HEK293T (cell line): ENCODE measurements at regions not wholly inside any gene's neighbourhood (a gene's known extent, or its start where the extent isn't known, plus 50 kb on each side); places are given as distances from the start of the nearest gene placed in this dataset.
A peak's percentile ranks its signal among the peaks of the same experiment; 100 is the strongest.

ENCODE experiments used
- CTCF ChIA-PET: fragments of 350-600 bp; formaldehyde crosslinking; extraction: SDS; loops from one replicate; lab custom pipeline; 2021; ENCODE audit warnings: antibody characterized with exemption, inconsistent platforms; lab: Yijun Ruan, JAX
- POLR2A ChIA-PET: fragments of 350-600 bp; formaldehyde crosslinking; extraction: SDS; loops from one replicate; lab custom pipeline; 2020; ENCODE audit warnings: antibody characterized with exemption, inconsistent platforms; lab: Yijun Ruan, JAX
- DNase-seq: peaks from one replicate; pipeline ENCODE4 v3.0.0; 2012; ENCODE audit warnings: mixed read lengths; ENCODE audit errors: extremely low spot score
- ARNT ChIP-seq: fragments of 450-650 bp; IDR thresholded peaks from 2 replicates; pipeline ENCODE4 v1.6.1; 2017; ENCODE audit warnings: mild to moderate bottlenecking
- BHLHE40 ChIP-seq: fragments of 450-650 bp; IDR thresholded peaks from 2 replicates; pipeline ENCODE4 v1.6.1; 2016; ENCODE audit warnings: mild to moderate bottlenecking, moderate library complexity, borderline replicate concordance
- CTBP1 ChIP-seq: fragments of 450-650 bp; IDR thresholded peaks from 2 replicates; pipeline ENCODE4 v1.6.1; 2016; ENCODE audit warnings: borderline replicate concordance
- ELF4 ChIP-seq: fragments of 450-650 bp; IDR thresholded peaks from 2 replicates; pipeline ENCODE4 v1.6.1; 2017; ENCODE audit warnings: antibody characterized with exemption
- FOXA1 ChIP-seq: fragments of 450-650 bp; IDR thresholded peaks from 2 replicates; pipeline ENCODE4 v1.6.1; 2016; ENCODE audit warnings: mild to moderate bottlenecking
- FOXK2 ChIP-seq: fragments of 450-650 bp; IDR thresholded peaks from 2 replicates; pipeline ENCODE4 v1.6.1; 2016; ENCODE audit warnings: mild to moderate bottlenecking
- FOXM1 ChIP-seq: fragments of 450-650 bp; IDR thresholded peaks from 2 replicates; pipeline ENCODE4 v1.6.1; 2017; ENCODE audit warnings: mild to moderate bottlenecking, borderline replicate concordance
- HDGF ChIP-seq: fragments of 450-650 bp; IDR thresholded peaks from 2 replicates; pipeline ENCODE4 v1.6.1; 2017; ENCODE audit warnings: antibody characterized with exemption, borderline replicate concordance
- L3MBTL2 ChIP-seq: fragments of 450-650 bp; conservative IDR thresholded peaks from 2 replicates; pipeline ENCODE4 v1.6.1; 2016; ENCODE audit warnings: mild to moderate bottlenecking
- LEF1 ChIP-seq: fragments of 450-650 bp; IDR thresholded peaks from 2 replicates; pipeline ENCODE4 v1.6.1; 2017; ENCODE audit warnings: mild to moderate bottlenecking, borderline replicate concordance
- NFRKB ChIP-seq: fragments of 450-650 bp; IDR thresholded peaks from 2 replicates; pipeline ENCODE4 v1.6.1; 2016; ENCODE audit warnings: mild to moderate bottlenecking, moderate library complexity
- SP1 ChIP-seq: fragments of 450-650 bp; IDR thresholded peaks from 2 replicates; pipeline ENCODE4 v1.6.1; 2017
- SUZ12 ChIP-seq: fragments of 450-650 bp; IDR thresholded peaks from 2 replicates; pipeline ENCODE4 v1.6.1; 2016; ENCODE audit warnings: mild to moderate bottlenecking
- TARDBP ChIP-seq: fragments of 450-650 bp; IDR thresholded peaks from 2 replicates; pipeline ENCODE4 v1.6.1; 2016
- ZNF384 ChIP-seq: fragments of 450-650 bp; IDR thresholded peaks from 2 replicates; pipeline ENCODE4 v1.6.1; 2016
- TF ChIP-seq, protein P1 (sequence below): fragments of 450-650 bp; IDR thresholded peaks from 2 replicates; pipeline ENCODE4 v1.6.1; 2016

DNA sequence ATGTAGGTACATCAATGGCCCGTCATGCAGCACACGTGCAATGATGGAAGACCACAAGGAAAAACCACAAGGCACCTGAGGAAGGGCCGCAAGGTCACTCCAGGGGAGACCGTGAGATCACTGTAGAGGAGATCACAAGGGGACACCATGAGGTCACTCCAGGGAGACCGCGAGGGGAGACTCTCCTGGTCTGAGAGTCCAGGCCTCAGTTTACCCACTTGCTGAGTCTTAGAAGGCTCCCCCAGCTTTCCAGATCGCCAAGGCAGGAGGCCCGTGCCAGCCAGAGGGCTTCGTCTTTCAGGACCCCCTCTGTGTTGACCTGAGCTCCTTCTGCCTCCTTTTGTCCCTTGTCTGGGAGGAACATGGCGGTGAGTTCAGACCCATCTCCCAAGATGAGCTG is 232.2 kb downstream of the ERMARD start:
- no peak for DNase-seq
- CTCF ChIA-PET = no interaction called here
- TF ChIP-seq HDGF = no peak
- no peak for TF ChIP-seq FOXK2
- TF ChIP-seq ELF4 = no peak
- TF ChIP-seq FOXA1 = no peak
- TF ChIP-seq BHLHE40 = no peak
- no peak for TF ChIP-seq LEF1
- POLR2A ChIA-PET = no interaction called here

DNA sequence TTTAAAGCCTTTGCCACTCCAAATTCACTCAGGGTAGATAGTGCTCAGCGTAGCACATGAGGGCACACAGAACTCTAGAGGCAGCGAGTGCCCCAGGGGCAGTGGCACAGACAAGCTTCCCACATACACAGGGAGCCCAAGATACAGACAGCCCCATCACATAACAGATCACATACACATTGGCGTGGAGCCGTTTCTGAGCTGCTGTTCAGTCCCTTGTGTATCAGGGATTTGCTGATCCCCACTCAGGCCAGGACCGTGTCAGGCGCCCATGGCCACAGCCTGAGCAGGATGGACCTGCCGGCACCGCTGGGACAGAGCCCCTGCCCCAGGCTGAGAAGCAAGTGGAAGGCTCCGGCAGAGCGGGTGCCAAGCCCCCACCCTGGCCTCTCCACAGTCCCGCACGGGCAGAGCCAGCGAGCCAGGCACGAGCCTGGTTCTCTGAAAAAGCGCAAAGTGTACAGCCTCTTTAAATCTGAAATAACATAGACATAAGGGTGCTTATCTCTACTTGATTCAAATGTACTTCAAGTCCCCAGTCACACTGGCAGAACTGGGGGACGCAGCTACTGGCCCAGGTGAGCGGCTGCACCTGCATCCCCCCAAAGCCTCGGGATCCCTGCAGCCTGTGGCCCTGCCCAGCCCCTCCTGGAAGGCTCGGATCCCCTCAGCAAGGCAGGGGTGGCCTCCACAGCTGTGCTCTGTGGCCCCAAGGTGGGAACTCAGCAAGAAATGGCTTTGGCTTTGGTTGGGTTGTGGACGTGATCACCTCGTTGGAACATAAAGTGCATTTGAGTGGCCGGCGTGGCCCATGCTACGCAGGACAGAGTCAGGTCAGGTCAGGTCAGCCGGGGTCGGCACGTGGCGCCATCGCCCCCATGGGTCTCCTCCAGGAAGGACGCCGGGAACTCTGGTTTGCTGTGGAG is 231.3 kb downstream of the ERMARD start:
- DNase-seq = no peak
- ChIA-PET CTCF (no interaction called here), POLR2A (no interaction called here)
- TF ChIP-seq TARDBP = no peak

DNA sequence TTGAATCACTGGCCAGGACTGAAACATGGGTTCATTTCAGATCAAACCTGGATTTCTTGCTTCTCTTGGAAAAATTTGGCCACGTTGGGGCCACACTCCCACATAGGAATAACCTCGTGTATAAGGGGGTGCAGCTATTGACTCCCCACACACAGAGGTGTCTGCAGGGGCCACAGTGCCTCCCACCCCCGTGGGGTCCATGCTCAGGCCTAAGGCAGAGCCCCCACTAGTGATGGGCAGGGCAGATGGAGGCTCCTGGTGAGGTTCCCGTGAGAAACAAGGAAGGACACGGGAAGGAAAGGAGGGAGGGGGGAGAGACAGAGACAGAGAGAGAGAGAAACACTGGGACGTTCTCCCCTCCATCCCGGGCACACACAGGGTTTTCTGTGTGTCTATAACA is 230.5 kb downstream of the ERMARD start:
- TF ChIP-seq ZNF384 = no peak
- TF ChIP-seq SP1 = no peak
- no peak for TF ChIP-seq SUZ12
- TF ChIP-seq, protein P1, sequence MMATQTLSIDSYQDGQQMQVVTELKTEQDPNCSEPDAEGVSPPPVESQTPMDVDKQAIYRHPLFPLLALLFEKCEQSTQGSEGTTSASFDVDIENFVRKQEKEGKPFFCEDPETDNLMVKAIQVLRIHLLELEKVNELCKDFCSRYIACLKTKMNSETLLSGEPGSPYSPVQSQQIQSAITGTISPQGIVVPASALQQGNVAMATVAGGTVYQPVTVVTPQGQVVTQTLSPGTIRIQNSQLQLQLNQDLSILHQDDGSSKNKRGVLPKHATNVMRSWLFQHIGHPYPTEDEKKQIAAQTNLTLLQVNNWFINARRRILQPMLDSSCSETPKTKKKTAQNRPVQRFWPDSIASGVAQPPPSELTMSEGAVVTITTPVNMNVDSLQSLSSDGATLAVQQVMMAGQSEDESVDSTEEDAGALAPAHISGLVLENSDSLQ = no peak
- TF ChIP-seq HDGF = no peak
- TF ChIP-seq FOXA1 = no peak
- no peak for TF ChIP-seq TARDBP
- TF ChIP-seq ELF4 = no peak
- TF ChIP-seq CTBP1 = no peak
- TF ChIP-seq LEF1 = no peak
- no peak for TF ChIP-seq ARNT
- TF ChIP-seq FOXK2 = no peak
- TF ChIP-seq NFRKB = no peak
- no peak for TF ChIP-seq BHLHE40
- TF ChIP-seq FOXM1 = no peak
- no peak for TF ChIP-seq L3MBTL2
- CTCF ChIA-PET = no interaction called here
- POLR2A ChIA-PET = no interaction called here
- no peak for DNase-seq

DNA sequence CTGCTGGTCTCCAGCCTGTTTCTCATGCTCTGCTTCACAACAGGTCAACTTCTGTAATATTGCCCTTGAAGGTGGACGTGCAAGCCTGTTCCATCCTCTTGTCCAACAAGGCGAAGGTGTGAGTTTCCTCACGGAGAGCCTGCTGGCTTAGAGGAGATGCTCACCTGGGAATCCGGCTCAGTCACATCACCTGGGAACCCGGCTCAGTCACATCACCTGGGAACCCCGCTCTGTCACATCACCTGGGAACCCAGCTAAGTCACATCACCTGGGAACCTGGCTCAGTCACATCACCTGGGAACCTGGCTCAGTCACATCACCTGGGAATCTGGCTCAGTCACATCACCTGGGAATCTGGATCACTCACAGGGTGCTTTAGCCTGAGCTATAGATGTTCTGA is 230.1 kb downstream of the ERMARD start:
- no peak for DNase-seq
- ChIA-PET POLR2A (no interaction called here), CTCF (no interaction called here)
- TF ChIP-seq, protein P1 = no peak
- no peak for TF ChIP-seq LEF1
- no peak for TF ChIP-seq ELF4
- no peak for TF ChIP-seq L3MBTL2
- no peak for TF ChIP-seq BHLHE40
- no peak for TF ChIP-seq CTBP1
- TF ChIP-seq SP1 = no peak
- TF ChIP-seq TARDBP = no peak
- TF ChIP-seq NFRKB = no peak
- TF ChIP-seq ARNT = no peak
- TF ChIP-seq ZNF384 = no peak
- no peak for TF ChIP-seq FOXM1
- TF ChIP-seq HDGF = no peak

DNA sequence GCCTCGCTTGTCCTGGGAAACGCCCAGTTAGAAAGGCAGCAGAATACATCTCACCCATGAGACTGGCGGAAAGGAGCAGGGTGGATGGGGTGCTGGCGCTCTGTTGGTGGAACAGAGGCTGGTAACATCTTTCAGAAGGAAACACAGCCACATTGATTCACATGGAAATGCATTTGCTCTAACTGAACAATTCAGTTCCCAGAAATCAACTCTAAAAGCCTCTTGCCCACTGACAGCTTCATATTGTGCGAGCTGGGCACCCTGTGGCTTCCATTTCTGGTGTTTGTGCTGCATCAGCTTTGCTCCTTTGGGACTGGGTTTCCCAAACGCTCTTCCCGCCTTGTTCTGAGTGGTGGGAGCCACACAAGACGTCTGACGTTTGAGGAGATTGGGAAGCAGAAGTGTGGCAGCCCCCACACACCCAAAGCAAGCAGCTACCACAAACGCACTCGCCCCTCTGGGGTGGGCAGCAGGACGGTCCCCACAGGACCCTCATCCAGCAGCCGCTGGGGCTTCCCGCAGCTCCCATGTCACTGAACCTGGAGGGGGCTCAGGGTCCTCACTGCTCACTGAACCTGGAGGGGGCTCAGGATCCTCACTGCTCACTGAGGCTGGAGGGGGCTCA is 229.5 kb downstream of the ERMARD start:
- ChIA-PET POLR2A (no interaction called here), CTCF (no interaction called here)
- TF ChIP-seq ZNF384 (no peak), ELF4 (no peak), CTBP1 (no peak), SP1 (no peak), L3MBTL2 (no peak), FOXM1 (no peak)
- TF ChIP-seq, protein P1 = no peak
- DNase-seq = no peak

DNA sequence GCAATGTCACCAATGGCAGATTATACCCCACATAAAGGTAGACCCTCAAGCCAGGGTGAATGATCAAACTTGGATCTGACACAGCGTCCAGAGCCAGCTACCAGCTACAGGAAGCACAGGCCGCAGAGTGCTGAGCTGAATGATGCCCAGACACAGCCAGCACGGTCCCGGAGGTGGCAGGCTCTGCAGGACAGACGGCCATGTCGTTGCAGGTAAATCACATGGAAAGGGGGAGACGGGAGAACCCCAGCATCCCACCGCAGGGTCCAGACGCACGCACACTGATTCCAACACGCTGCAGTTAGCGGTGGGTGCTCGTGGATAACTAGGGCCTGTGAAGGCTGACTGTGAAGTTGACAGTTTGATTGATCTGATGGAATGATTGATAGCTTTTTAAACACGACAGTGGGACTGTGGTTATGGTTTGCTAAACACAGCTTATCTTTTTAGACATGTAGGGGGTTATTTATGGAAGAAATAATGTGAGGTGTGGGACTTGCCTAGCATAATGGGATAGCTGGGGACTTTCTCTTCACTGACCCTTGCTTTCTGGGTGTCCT is 228.5 kb downstream of the ERMARD start:
- DNase-seq = no peak
- POLR2A ChIA-PET = no interaction called here
- no peak for TF ChIP-seq FOXK2
- TF ChIP-seq, protein P1 = peak; percentile 87
- CTCF ChIA-PET = no interaction called here
